Left lung (tissue), 4 donors: ENCODE measurements at regions not wholly inside any gene's neighbourhood (a gene's known extent, or its start where the extent isn't known, plus 50 kb on each side); places are given as distances from the start of the nearest gene placed in this dataset.

Experiments used
- ATAC-seq: fragments of 200-7000 bp; cut with Tn5 transposase; one replicate; pipeline ENCODE4 v1.9.1; 2020; ENCODE audit warnings: moderate library complexity
- DNase-seq, 4 donors: peaks; one replicate each; pipeline ENCODE4 v3.0.0-alpha.2; 2013 to 2020
- H3K27ac ChIP-seq, 2 donors: fragments of 200-600 bp; sonication (generic) in 1 of 2; one replicate each; pipeline versions ENCODE4 v1.5.0 to v1.8.0; 2020 to 2021
- H3K27me3 ChIP-seq, 2 donors: fragments of 200-600 bp; sonication (generic) in 1 of 2; one replicate each; pipeline versions ENCODE4 v1.5.0 to v1.8.0; 2020 to 2021
- H3K36me3 ChIP-seq, 2 donors: fragments of 200-600 bp; sonication (generic) in 1 of 2; one replicate each; pipeline versions ENCODE4 v1.5.0 to v1.8.0; 2020 to 2021
- H3K4me1 ChIP-seq, 2 donors: fragments of 200-600 bp; one replicate each; pipeline ENCODE4 v1.8.0; 2021
- H3K4me3 ChIP-seq, 2 donors: fragments of 200-600 bp; sonication (generic) in 1 of 2; one replicate each; pipeline versions ENCODE4 v1.5.0 to v1.8.0; 2020 to 2021; ENCODE audit warnings: mild to moderate bottlenecking in 1 of 2
- H3K9me3 ChIP-seq, 2 donors: fragments of 200-600 bp; sonication (generic) in 1 of 2; one replicate each; pipeline versions ENCODE4 v1.5.0 to v1.8.0; 2020 to 2021
- intact Hi-C, 2 donors: fragments of 100-400 bp; cut with DNase I; formaldehyde crosslinking; loops; one replicate each; pipeline versions ENCODE4 v1.11.2 to v1.14.2; 2022
- TF ChIP-seq, protein P1 (sequence below), 2 donors: fragments of 200-600 bp; sonication (generic) in 1 of 2; IDR thresholded peaks; one replicate each; pipeline versions ENCODE4 v1.5.0 to v1.8.0; 2021; ENCODE audit warnings: antibody characterized with exemption in 2 of 2
- donor health status: DM: no; HTN: yes; CAD: no.
- donor health status: DM: no; HTN: no; CAD: no.

DNA sequence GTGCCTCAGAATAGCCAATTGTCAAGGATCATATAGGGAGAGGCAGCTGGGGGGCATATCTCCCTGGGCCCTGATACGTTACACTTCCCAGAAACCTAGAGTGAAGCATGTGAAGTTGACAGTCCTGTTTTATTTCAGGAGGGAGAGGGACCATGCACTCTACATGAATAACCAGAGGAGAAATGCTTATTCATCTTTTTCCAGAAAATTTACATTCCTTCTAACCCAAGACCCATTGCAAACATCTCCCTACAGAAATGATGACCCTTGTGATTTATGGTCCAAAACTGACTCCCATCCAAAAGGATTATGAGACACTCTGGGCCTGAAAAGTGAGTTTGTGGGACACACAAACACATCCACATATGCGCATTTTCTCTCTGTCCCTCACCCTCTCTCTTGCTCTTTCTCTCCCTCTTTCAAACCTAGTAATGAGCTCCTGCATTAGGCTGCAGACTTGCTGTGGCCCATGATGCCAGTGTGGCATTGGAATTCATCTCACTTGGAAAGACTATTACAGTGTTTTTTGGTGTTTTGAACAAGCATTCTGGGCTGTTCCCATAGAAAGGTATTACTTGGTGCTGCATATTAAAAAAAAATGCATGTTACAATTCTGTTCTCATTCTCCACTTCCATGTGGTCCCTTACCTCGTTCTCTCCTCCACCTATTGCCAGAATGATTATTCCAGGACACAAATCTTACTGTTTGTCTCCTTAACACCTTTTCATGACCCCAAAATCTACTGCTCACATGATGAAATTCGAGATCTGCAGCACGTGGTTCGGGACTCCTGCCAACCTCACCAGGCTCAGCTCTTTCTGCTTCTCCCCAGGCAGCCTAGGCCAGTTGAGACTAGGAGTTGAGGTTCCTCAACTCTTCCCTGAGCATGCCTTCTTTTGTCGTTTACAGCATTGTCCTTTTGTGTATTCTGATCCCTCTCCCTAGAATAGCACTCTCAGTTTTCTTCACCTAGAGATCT lies 451.3 kb upstream of the KLF4 start:
- Histone ChIP-seq H3K4me1 (no peaks in the 10 kb centered on the region), H3K36me3 (no peaks in the 10 kb centered on the region), H3K9me3 (no peaks in the 10 kb centered on the region), H3K27me3 (no peaks in the 10 kb centered on the region), H3K27ac (no peak overlapping the region), H3K4me3 (no peak overlapping the region)
- intact Hi-C loops, result no loop called here
- TF ChIP-seq, protein P1, sequence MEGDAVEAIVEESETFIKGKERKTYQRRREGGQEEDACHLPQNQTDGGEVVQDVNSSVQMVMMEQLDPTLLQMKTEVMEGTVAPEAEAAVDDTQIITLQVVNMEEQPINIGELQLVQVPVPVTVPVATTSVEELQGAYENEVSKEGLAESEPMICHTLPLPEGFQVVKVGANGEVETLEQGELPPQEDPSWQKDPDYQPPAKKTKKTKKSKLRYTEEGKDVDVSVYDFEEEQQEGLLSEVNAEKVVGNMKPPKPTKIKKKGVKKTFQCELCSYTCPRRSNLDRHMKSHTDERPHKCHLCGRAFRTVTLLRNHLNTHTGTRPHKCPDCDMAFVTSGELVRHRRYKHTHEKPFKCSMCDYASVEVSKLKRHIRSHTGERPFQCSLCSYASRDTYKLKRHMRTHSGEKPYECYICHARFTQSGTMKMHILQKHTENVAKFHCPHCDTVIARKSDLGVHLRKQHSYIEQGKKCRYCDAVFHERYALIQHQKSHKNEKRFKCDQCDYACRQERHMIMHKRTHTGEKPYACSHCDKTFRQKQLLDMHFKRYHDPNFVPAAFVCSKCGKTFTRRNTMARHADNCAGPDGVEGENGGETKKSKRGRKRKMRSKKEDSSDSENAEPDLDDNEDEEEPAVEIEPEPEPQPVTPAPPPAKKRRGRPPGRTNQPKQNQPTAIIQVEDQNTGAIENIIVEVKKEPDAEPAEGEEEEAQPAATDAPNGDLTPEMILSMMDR (IDR thresholded peaks at IDR 0.05), result no peak
- no peak for ATAC-seq
- DNase-seq, result no peak

DNA sequence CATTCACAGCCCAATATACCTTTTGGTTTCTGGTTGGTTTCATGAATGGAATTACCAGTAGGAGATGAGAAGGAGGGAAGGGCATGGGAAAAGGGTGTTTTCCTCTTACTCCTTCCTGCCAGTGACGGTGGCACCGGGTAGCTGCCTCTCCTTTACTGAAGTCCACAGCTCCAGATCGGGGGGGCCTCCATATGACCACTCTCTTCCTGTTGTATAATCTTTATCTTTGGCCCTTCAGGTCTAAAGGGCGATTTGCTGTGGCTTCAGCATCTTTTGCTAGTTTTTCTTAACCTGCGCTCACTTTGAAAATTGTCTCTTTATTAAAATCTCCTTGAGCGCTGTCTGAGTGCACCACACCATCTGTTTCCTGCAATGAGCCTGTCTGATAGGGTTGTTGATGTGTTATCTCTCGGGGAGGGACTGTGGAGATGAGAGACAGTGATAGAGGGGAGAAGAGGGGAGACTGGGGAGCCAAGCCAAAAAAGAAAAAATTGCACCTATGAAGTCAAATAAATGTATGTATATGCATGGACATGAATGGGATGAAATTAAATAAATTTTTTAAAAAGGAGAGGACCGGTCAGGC lies 449.3 kb upstream of the KLF4 start:
- no peaks in the 10 kb centered on the region for H3K9me3 ChIP-seq
- no peak overlapping the region for H3K27ac ChIP-seq
- ATAC-seq (no peak), DNase-seq (no peak)
- H3K27me3 ChIP-seq, result no peaks in the 10 kb centered on the region
- intact Hi-C loops, result no loop called here
- no peaks in the 10 kb centered on the region for H3K4me1 ChIP-seq
- H3K4me3 ChIP-seq, result no peak overlapping the region
- TF ChIP-seq, protein P1 (IDR thresholded peaks at IDR 0.05), result no peak
- H3K36me3 ChIP-seq, result no peaks in the 10 kb centered on the region

DNA sequence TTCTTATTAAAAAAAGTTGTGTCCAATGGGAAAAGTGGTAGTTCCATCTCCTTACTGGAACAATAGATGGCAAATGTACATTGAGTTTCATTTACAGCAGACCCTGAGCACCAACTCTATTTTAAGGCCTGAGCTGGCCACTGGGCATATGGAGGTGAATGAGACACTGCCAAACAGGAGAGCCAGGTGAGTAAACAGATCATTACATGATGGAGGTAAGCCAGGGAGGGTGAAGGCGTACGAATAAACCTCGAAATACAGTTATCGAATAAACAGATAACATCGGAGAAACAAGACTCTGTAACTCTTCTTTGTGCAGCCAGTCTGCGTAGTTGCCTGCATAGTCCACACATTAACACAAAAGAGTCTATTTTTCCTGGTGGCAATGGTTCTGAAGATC lies 446.4 kb upstream of the KLF4 start:
- H3K27ac ChIP-seq, result no peak overlapping the region
- intact Hi-C loops, result no loop called here
- TF ChIP-seq, protein P1 (IDR thresholded peaks at IDR 0.05), result no peak
- no peak for DNase-seq
- H3K4me3 ChIP-seq, result no peak overlapping the region
- H3K27me3 ChIP-seq, result no peaks in the 10 kb centered on the region
- H3K9me3 ChIP-seq, result no peaks in the 10 kb centered on the region
- H3K4me1 ChIP-seq, result peaks cover 0 to 6% of the 10 kb centered on the region in 2 donors
- H3K36me3 ChIP-seq, result no peaks in the 10 kb centered on the region
- ATAC-seq, result no peak

DNA sequence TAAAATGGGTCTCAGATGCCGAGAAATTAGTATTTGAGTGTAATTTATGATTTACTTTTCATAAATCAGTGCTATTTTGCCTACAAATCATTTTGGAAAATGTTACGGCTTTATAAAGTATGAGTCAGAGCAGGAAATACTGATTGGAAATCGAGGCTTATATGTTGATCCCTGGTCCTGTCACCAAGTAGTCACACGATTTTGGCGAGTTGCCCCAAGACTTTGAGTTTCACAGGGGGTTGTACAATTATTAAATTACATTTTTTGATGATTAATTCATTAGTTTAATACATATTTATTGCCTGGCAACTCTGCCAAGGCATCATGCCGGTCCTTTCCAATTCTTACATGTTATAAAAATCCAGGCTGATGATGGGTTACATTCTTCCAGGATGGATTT lies 443.9 kb upstream of the KLF4 start:
- intact Hi-C loops, result no loop called here
- no peak for DNase-seq
- H3K27me3 ChIP-seq, result no peaks in the 10 kb centered on the region

DNA sequence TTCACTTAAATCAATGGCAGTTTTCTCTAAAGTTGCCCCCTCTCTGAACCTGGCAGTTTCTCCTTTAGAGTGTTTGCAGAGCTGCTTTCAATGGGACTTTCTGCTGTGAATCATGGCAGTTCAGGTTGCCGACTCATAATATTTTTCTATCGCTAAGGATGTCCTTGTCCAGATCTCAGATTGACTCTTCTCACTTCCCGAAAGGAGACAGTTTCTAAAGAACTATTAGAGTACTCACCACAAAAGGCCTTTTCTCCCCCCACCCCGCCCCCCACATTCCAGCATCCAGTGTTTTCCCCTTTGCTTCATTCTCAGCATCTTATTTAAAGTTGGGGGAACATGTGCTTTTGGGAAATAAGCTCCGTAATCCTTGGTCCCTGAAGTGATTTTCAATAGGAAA lies 443.5 kb upstream of the KLF4 start:
- no peak for DNase-seq
- intact Hi-C loops, result no loop called here
- peaks cover 0 to 11% of the 10 kb centered on the region in 2 donors for H3K4me1 ChIP-seq
- H3K27me3 ChIP-seq, result no peaks in the 10 kb centered on the region
- no peak overlapping the region for H3K27ac ChIP-seq
- H3K36me3 ChIP-seq, result no peaks in the 10 kb centered on the region
- ATAC-seq, result no peak
- H3K4me3 ChIP-seq, result no peak overlapping the region
- H3K9me3 ChIP-seq, result no peaks in the 10 kb centered on the region
- TF ChIP-seq, protein P1 (IDR thresholded peaks at IDR 0.05), result no peak

More for the DNA sequence above, 443.9 kb upstream of the KLF4 start:
- Histone ChIP-seq H3K36me3 (no peaks in the 10 kb centered on the region), H3K4me1 (peaks cover 0 to 11% of the 10 kb centered on the region in 2 donors), H3K9me3 (no peaks in the 10 kb centered on the region), H3K4me3 (no peak overlapping the region), H3K27ac (no peak overlapping the region)
- TF ChIP-seq, protein P1 (IDR thresholded peaks at IDR 0.05), result no peak
- no peak for ATAC-seq
